ENCODE measurements at regions not wholly inside any gene's neighbourhood (a gene's known extent, or its start where the extent isn't known, plus 50 kb on each side); places are given as distances from the start of the nearest gene placed in this dataset.

GRCh38 chr9:108166519-108166918 lies 677.0 kb upstream of the KLF4 start:
- DNase-seq, result no peak

DNA sequence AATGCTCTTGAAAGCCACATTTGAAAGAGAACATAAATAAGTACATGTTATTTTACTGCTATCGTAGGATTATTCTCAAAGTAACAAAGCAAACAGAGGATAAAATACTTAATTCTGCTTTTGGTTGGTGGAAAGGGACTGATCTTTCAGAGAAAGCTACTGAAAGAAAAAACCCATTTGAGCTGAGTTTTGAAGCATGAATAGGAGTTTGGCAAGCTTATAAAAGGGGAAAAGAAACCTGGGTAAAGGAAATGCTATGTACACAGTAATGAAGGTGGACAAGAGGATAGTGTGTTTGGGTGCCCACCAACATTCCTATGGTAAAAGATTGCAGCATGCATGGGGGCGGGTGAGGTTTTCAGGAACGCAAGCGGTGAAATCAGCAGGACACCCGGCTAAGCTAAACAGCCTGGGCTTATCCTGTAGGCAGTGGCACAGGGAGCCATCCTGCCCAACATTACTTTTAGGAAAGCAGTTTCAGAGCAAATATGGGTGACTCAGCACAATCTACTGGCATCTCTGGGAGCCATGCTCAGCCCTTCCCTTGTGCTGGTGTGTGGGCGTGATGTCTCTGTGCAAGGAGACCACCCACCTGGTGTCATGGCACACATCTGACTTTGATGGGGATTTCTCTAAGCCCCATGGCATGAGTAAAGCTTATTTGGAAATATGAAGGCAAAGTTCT lies 673.9 kb upstream of the KLF4 start:
- DNase-seq, result no peak

- no peak for DNase-seq
Measured at GRCh38 chr9:108162664-108163063, 673.1 kb upstream of the KLF4 start.

- DNase-seq, result no peak
Measured at GRCh38 chr9:108161503-108161902, 671.9 kb upstream of the KLF4 start.

GRCh38 chr9:108160706-108161355 lies 671.3 kb upstream of the KLF4 start:
- DNase-seq, result no peak

DNA sequence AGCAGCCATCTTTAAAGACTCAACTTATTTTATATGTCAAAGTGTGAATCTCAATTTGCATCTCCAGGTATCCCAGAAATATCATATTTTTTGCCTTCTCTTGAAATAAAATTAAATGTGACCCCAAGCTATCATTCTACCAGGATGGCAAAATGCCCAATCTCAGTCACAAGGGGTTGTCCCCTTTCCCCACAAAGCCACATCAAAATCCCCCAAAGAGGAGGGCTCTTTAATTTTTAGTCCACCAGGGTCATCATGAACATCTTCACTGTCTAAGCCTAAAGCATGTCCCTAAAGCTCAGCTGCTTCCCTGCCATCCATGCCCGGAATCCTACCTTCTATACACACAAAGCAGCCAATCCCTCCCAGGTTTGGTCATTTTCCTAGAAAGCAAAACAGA lies 670.5 kb upstream of the KLF4 start:
- no peak for DNase-seq

- DNase-seq, result no peak
Measured at GRCh38 chr9:108158236-108158995, 668.8 kb upstream of the KLF4 start.

DNA sequence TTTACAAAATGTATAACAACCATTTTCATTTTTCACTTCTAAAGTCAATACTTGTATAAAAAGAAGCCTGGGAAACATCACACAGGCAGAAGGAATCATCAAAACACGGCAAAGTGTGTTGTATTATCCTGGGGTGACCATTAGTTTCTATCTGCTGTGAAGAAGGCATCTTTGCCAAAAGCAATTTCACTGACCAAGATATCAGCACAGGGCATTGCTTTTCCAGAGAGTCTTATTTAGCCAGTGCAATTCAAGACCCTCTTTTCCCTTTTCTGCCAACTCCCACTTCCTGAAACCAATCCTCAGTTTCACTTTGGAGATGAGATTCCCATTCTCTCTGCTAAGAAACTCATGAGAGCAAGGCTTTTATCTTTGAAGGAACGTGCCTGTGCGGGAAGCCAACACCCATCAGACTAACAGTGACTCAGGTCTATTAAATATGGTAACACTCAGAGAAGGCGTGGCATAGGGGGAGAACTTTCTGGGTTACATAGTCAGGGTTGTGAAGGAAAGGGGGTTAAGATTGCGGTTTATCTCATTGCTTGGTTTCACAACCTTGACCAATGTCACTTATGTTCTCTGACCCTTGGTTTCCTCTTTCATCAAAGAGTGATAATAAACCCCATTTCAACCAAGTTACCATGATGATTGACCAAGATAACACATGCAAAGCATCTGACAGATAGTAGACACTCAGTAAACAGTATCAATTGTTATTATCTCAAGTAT lies 666.9 kb upstream of the KLF4 start:
- DNase-seq, result peak in 1 of 2 donors; percentile 8

DNA sequence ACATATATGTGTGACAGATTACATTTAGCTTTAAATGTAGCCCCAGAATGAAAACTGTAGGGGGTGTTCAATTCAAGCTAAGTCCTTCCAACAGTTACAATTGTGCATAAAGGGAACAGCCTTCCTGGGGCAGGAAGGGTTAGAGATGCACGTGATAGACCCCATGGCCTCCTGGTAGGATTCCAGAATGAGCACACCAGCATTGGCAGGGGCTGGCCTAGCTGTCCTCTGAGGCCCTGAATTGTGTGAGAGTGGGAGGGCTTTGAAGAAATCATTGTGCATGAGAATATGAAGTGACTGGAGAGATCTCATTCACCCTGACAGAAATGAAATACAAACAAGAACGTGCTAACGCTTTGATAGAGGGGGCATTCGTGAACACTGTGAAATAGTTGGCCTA lies 663.8 kb upstream of the KLF4 start:
- DNase-seq, result no peak

- no peak for DNase-seq
Measured at GRCh38 chr9:108150736-108151586, 661.4 kb upstream of the KLF4 start.

DNA sequence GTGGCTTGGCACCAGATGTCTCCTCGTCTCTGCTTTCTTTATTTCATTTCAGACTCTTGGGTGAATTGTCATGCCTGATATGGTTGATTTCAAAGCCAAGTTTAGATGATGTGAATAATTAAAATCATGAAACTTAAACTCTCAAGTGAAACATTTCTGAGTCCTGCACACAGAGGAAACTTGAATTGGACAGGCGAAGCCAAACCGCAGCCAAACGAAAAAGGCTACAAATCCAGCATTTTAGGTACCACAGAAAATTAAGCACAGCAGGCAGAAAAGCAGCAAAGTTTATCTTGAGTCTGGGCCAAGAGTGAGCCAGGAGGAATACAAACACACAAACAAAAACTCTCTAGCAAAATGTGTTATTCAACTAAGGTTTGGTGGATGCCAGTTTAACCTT lies 659.8 kb upstream of the KLF4 start:
- DNase-seq, result no peak

- DNase-seq, result no peak
Measured at GRCh38 chr9:108142504-108143201, 653.1 kb upstream of the KLF4 start.

GRCh38 chr9:108142142-108142503 lies 652.6 kb upstream of the KLF4 start:
- DNase-seq, result no peak

DNA sequence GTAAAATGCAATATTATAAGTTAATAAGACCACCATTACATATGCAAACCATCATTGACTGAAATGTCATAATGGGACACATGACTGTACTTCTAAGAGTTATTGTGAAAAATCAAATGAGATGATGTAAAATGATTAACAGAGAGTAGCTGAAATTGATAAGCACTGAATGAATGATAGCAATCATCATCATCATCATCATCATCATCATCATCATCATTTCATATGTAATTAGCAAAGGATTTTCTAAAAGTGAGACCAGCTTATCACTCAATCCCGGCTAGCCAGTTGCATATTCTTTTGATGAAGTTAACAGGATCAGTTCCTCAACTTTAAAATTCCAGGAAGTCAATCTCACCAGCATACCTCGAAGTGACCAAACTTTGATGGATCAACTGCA lies 650.3 kb upstream of the KLF4 start:
- DNase-seq, result no peak

GRCh38 chr9:108138516-108138915 lies 648.9 kb upstream of the KLF4 start:
- no peak for DNase-seq

- DNase-seq, result no peak
Measured at GRCh38 chr9:108136656-108137055, 647.1 kb upstream of the KLF4 start.

- no peak for DNase-seq
Measured at GRCh38 chr9:108134486-108135128, 645.0 kb upstream of the KLF4 start.

DNA sequence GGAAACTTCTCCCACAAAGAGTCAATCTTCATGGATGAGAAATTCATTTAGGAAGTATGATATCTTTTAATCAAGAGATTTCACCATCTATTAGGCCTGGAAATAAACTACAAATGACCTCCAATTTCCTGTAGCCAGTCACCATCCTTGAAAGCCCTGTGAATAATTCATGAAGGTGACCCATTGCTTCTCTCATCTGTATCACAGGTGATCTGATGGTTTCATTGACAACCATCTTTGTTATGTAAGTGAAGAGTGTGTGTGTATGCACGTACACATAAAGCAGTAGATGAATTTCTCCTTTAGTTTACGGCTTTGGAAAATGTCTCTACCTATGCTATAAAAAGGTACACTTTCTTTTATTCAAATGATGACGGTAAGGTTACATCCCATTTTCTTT lies 644.1 kb upstream of the KLF4 start:
- DNase-seq, result no peak

DNA sequence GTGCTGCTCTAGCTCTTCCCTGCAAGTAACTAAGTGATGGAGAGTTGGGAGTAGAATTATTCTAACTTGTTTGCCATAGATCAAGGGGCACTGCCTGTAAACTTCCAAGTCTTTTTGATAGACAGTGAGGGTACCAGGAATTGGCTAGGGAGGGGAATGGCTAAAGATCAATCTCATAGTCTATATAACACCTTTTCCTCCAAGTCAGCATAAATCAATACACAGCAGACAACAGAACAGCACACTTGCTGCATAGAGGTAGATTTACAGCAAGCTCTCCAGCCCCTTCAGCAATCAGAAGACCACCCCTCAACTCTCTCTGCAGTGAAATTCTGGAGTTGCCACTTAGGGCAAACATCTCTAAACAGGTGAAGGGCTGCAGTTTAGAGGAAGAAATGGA lies 643.5 kb upstream of the KLF4 start:
- no peak for DNase-seq

GRCh38 chr9:108130905-108131304 lies 641.3 kb upstream of the KLF4 start:
- DNase-seq, result no peak

- DNase-seq, result no peak
Measured at GRCh38 chr9:108125625-108126024, 636.1 kb upstream of the KLF4 start.

Data from CD4-positive, alpha-beta T cell treated with Interleukin-1 beta for 1 hour (primary cell).